Neural progenitor cell (in vitro differentiated cells): ENCODE measurements at regions not wholly inside any gene's neighbourhood (a gene's known extent, or its start where the extent isn't known, plus 50 kb on each side); places are given as distances from the start of the nearest gene placed in this dataset.

Source experiments
- DNase-seq: peaks from one replicate; pipeline ENCODE4 v3.0.0-alpha.2; 2016; ENCODE audit warnings: low spot score
- H2AFZ ChIP-seq: fragments of 200-600 bp; sonication (generic); replicated peaks from 2 replicates; pipeline ENCODE4 v1.6.1; 2016; ENCODE audit warnings: antibody characterized with exemption
- H3F3A ChIP-seq: fragments of 200-600 bp; sonication (generic); 2 replicates; pipeline ENCODE4 v1.6.1; 2016; ENCODE audit warnings: antibody characterized with exemption, low read depth
- H3K27ac ChIP-seq: fragments of 200-600 bp; sonication (generic); 2 replicates; pipeline ENCODE4 v1.5.1; 2016; ENCODE audit warnings: mild to moderate bottlenecking
- H3K27me3 ChIP-seq: fragments of 200-600 bp; sonication (generic); 2 replicates; pipeline ENCODE4 v1.6.1; 2016; ENCODE audit warnings: mild to moderate bottlenecking, moderate library complexity
- H3K36me3 ChIP-seq: fragments of 200-600 bp; sonication (generic); 2 replicates; pipeline ENCODE4 v1.5.1; 2016
- H3K4me1 ChIP-seq: fragments of 200-600 bp; sonication (generic); 2 replicates; pipeline ENCODE4 v1.6.1; 2016; ENCODE audit warnings: mixed run types
- H3K4me2 ChIP-seq: fragments of 200-600 bp; sonication (generic); 2 replicates; pipeline ENCODE4 v1.6.1; 2016
- H3K4me3 ChIP-seq: fragments of 200-600 bp; sonication (generic); 2 replicates; pipeline ENCODE4 v1.5.1; 2016
- H3K79me2 ChIP-seq: fragments of 200-600 bp; sonication (generic); 2 replicates; pipeline ENCODE4 v1.6.1; 2016; ENCODE audit warnings: low read depth
- H3K9ac ChIP-seq: fragments of 200-600 bp; sonication (generic); 2 replicates; pipeline ENCODE4 v1.6.1; 2016
- H3K9me3 ChIP-seq: fragments of 200-600 bp; sonication (generic); 2 replicates; pipeline ENCODE4 v1.5.1; 2016; ENCODE audit warnings: low read depth
- H4K20me1 ChIP-seq: fragments of 200-600 bp; sonication (generic); 2 replicates; pipeline ENCODE4 v1.6.1; 2016; ENCODE audit warnings: low read depth
- H3K27ac Mint-ChIP-seq: 3 replicates; pipeline ENCODE4 v1.8.0; 2021; ENCODE audit warnings: mixed read lengths
- H3K27me3 Mint-ChIP-seq: 2 replicates; pipeline ENCODE4 v1.8.0; 2022; ENCODE audit warnings: low read depth, mild to moderate bottlenecking, inconsistent platforms, moderate library complexity, mixed read lengths; ENCODE audit not compliant: insufficient read depth
- H3K36me3 Mint-ChIP-seq: 3 replicates; pipeline ENCODE4 v1.8.0; 2021; ENCODE audit warnings: mixed read lengths
- H3K4me1 Mint-ChIP-seq: 3 replicates; pipeline ENCODE4 v1.8.0; 2021; ENCODE audit warnings: mixed read lengths
- H3K4me3 Mint-ChIP-seq: 3 replicates; pipeline ENCODE4 v1.8.0; 2021; ENCODE audit warnings: mild to moderate bottlenecking, moderate library complexity, mixed read lengths
- H3K9me3 Mint-ChIP-seq: 3 replicates; pipeline ENCODE4 v1.8.0; 2020; ENCODE audit warnings: mixed read lengths
- EZH2 ChIP-seq: fragments of 200-600 bp; sonication (generic); IDR thresholded peaks from 2 replicates; pipeline ENCODE4 v1.6.1; 2017; ENCODE audit warnings: antibody characterized with exemption, mild to moderate bottlenecking, moderate library complexity
- EZH2phosphoT487 ChIP-seq: fragments of 200-600 bp; sonication (generic); IDR thresholded peaks from 2 replicates; pipeline ENCODE4 v1.6.1; 2017; ENCODE audit warnings: antibody characterized with exemption
- TF ChIP-seq, protein P1 (sequence below): fragments of 200-600 bp; sonication (generic); IDR thresholded peaks from 2 replicates; pipeline ENCODE4 v1.5.1; 2017; ENCODE audit warnings: antibody characterized with exemption, mild to moderate bottlenecking

- peaks cover 2% of the 10 kb centered on the region for H3K36me3 Mint-ChIP-seq
- H4K20me1 ChIP-seq = no peaks in the 10 kb centered on the region
- no peak overlapping the region for H3K4me3 Mint-ChIP-seq
- no peak overlapping the region for H3K27ac ChIP-seq
- H3F3A ChIP-seq = peaks cover 5% of the 10 kb centered on the region
- no peak overlapping the region for H2AFZ ChIP-seq
- no peaks in the 10 kb centered on the region for H3K36me3 ChIP-seq
- no peak for DNase-seq
- no peaks in the 10 kb centered on the region for H3K79me2 ChIP-seq
- peaks cover 7% of the 10 kb centered on the region for H3K9me3 Mint-ChIP-seq
- no peaks in the 10 kb centered on the region for H3K27me3 ChIP-seq
- no peaks in the 10 kb centered on the region for H3K27me3 Mint-ChIP-seq
- H3K4me2 ChIP-seq = no peak overlapping the region
- H3K9ac ChIP-seq = no peak overlapping the region
- no peak overlapping the region for H3K27ac Mint-ChIP-seq
- no peaks in the 10 kb centered on the region for H3K4me1 Mint-ChIP-seq
- peaks cover 19% of the 10 kb centered on the region for H3K4me1 ChIP-seq
- TF ChIP-seq, protein P1, sequence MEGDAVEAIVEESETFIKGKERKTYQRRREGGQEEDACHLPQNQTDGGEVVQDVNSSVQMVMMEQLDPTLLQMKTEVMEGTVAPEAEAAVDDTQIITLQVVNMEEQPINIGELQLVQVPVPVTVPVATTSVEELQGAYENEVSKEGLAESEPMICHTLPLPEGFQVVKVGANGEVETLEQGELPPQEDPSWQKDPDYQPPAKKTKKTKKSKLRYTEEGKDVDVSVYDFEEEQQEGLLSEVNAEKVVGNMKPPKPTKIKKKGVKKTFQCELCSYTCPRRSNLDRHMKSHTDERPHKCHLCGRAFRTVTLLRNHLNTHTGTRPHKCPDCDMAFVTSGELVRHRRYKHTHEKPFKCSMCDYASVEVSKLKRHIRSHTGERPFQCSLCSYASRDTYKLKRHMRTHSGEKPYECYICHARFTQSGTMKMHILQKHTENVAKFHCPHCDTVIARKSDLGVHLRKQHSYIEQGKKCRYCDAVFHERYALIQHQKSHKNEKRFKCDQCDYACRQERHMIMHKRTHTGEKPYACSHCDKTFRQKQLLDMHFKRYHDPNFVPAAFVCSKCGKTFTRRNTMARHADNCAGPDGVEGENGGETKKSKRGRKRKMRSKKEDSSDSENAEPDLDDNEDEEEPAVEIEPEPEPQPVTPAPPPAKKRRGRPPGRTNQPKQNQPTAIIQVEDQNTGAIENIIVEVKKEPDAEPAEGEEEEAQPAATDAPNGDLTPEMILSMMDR = no peak
- TF ChIP-seq EZH2phosphoT487 (no peak), EZH2 (no peak)
- no peak overlapping the region for H3K4me3 ChIP-seq
- no peaks in the 10 kb centered on the region for H3K9me3 ChIP-seq
Observed at GRCh38 chr9:99561509-99561917, 260.2 kb upstream of the NR4A3 start.

DNA sequence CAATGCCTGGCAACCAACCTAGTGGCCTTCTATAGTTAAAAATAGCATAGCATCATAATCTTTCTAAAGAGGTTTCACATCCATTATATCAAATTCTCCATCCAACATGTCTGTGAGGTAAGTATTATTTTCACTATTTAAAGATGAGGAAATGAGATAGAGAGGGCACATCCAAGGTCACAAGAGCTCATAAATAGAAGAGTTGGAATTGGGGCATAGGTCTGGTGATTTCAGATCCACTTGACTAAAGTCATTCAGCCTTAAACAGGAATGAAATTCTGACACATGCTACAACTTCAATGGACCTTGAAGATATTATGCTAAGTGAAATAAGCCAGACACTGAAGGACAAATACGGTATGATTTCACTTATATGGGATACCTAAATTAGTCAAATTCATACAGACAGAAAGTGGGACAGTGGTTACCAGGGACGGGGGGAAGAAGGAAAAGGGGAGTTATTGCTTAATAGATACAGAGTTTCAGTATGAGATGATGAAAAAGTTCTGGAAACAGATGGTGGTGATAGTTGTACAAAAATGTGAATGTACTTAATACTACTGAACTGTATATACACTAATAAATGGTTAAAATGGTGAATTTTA is 259.6 kb upstream of the NR4A3 start:
- Mint-ChIP-seq H3K27me3 (no peaks in the 10 kb centered on the region), H3K4me1 (no peaks in the 10 kb centered on the region), H3K4me3 (no peak overlapping the region), H3K9me3 (peaks cover 7% of the 10 kb centered on the region), H3K27ac (no peak overlapping the region), H3K36me3 (peaks cover 2% of the 10 kb centered on the region)
- Histone ChIP-seq H3K4me3 (no peak overlapping the region), H3F3A (peaks cover 5% of the 10 kb centered on the region), H3K9me3 (no peaks in the 10 kb centered on the region), H3K36me3 (no peaks in the 10 kb centered on the region), H2AFZ (no peak overlapping the region), H4K20me1 (no peaks in the 10 kb centered on the region), H3K27me3 (no peaks in the 10 kb centered on the region), H3K27ac (no peak overlapping the region), H3K79me2 (no peaks in the 10 kb centered on the region), H3K4me2 (no peak overlapping the region), H3K9ac (no peak overlapping the region), H3K4me1 (peaks cover 19% of the 10 kb centered on the region)
- TF ChIP-seq EZH2phosphoT487 = no peak
- TF ChIP-seq, protein P1 = no peak
- no peak for TF ChIP-seq EZH2
- DNase-seq = no peak

- H3K27me3 ChIP-seq = no peaks in the 10 kb centered on the region
- Mint-ChIP-seq H3K4me1 (no peaks in the 10 kb centered on the region), H3K27ac (no peak overlapping the region), H3K9me3 (no peaks in the 10 kb centered on the region), H3K36me3 (no peaks in the 10 kb centered on the region), H3K4me3 (no peak overlapping the region), H3K27me3 (no peaks in the 10 kb centered on the region)
- no peak overlapping the region for H3K27ac ChIP-seq
- H3K79me2 ChIP-seq = no peaks in the 10 kb centered on the region
- no peak overlapping the region for H2AFZ ChIP-seq
- no peak overlapping the region for H3K4me3 ChIP-seq
- H3K9ac ChIP-seq = no peak overlapping the region
- no peaks in the 10 kb centered on the region for H3K36me3 ChIP-seq
- no peak for TF ChIP-seq EZH2
- TF ChIP-seq, protein P1 = peak; percentile 12
- H3K9me3 ChIP-seq = no peaks in the 10 kb centered on the region
- peak overlapping the region; percentile 13 for H3K4me2 ChIP-seq
- peaks cover 19% of the 10 kb centered on the region for H3K4me1 ChIP-seq
- no peaks in the 10 kb centered on the region for H4K20me1 ChIP-seq
- peaks cover 5% of the 10 kb centered on the region for H3F3A ChIP-seq
- DNase-seq = no peak
Observed at GRCh38 chr9:99563364-99563763, 258.3 kb upstream of the NR4A3 start.
